ENCODE measurements at regions not wholly inside any gene's neighbourhood (a gene's known extent, or its start where the extent isn't known, plus 50 kb on each side); places are given as distances from the start of the nearest gene placed in this dataset.

DNA sequence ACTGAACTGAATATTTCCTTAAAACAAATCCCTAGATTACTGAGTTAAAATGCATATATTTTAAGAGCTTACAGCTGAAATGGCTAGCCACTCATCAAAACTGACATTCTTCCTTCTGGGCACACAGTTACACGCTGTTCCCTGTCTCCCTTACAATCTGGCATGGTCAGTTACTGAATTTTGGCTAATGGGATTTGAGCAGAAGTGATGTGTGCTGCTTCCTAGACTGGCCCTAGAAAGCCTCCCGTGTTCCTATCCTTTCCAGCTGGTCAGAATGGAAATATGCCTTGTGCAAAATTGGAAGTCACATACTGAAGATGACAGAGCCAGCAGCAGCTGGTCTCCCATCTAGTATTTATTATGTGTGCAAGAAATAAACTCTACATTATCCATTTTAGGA lies 128.7 kb upstream of the NAMPT start:
- no peak for DNase-seq (ENCODE audit: extremely low read depth, low read depth)

GRCh38 chr7:106405697-106406141 lies 120.9 kb upstream of the NAMPT start:
- DNase-seq (ENCODE audit: extremely low read depth, low read depth) = no peak
- TF ChIP-seq CTCF (IDR thresholded peaks at IDR 0.05; ENCODE audit: low read depth, low read length) = no peak

More for the DNA sequence above, 128.7 kb upstream of the NAMPT start:
- no peak for TF ChIP-seq CTCF (IDR thresholded peaks at IDR 0.05; ENCODE audit: low read depth, low read length)

DNA sequence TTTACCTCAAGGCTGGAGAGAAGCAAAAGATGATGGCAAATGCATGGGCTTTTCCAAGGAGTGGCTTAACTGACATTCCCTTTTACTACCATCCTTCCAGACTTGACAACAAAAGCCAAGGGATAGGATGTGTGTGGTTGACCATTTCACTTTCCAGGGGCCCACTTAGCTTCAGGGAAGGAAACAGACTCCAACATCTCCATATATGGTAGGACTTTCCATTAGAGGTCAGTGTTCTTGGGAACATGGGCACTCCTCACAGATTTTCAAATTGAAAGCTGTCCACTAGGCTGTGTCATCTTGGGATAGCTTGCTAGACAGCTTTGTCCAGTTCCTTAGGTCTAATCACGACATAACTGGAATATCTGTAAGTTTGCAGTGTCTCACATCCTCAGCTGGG lies 118.1 kb upstream of the NAMPT start:
- TF ChIP-seq CTCF (IDR thresholded peaks at IDR 0.05; ENCODE audit: low read depth, low read length) = no peak

DNA sequence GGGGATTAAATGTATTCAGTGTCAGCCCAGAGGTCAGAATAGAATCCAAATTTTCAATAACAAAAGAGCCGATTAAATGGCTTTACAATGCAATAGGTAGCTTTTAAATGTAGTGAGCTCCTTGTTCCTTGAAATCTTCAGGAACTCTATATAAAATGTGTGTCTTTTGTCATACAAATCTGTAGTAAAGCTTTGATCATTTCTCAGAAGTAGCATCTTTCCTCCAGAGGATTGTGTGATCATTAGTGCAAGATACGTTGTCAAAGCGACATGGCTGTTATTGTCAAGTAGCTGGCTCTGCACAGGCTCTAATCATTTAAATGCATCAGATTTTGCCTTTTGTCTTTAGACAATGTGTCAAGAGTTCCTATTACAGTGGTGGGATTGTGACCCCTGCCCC lies 116.1 kb upstream of the NAMPT start:
- DNase-seq (ENCODE audit: extremely low read depth, low read depth) = no peak
- no peak for TF ChIP-seq CTCF (IDR thresholded peaks at IDR 0.05; ENCODE audit: low read depth, low read length)

More for the DNA sequence above, 118.1 kb upstream of the NAMPT start:
- no peak for DNase-seq (ENCODE audit: extremely low read depth, low read depth)

DNA sequence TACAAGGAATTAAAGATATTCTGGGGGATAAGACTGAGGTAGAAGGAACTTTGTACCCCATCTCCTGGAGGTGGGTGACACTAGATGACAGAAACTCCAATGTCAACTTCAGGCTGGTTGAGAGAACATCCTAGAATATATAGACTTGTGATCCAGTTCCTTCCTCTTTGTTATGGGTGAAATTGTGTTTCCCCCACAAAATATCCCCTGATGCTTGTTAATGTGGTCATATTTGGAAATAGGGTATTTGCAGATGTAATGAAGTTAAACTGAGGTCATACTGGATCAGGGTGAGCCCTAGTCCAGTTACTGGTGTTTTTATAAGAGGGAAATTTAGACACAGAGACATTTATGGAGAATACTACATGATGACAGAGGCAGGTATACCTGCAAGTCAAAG lies 114.0 kb upstream of the NAMPT start:
- no peak for DNase-seq (ENCODE audit: extremely low read depth, low read depth)
- TF ChIP-seq CTCF (IDR thresholded peaks at IDR 0.05; ENCODE audit: low read depth, low read length) = no peak

DNA sequence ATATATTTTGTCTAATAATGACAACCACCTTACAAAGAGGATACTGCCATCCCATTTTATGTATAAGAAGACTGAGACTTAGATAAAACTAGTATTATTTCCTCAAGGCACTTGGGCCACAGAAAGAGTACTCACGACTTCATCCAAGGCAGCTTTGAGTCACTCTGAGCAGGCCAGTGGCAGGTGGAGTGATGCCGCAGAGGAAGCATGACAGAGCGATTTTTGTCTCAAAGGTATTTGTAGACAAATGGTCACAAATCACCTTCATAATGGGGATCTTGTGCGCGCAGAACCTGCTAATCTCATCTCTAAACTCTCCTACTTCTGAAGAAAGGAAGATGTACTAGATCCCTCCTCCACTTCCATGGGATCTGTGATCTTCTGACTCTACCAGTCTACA lies 113.2 kb upstream of the NAMPT start:
- no peak for TF ChIP-seq CTCF (IDR thresholded peaks at IDR 0.05; ENCODE audit: low read depth, low read length)
- DNase-seq (ENCODE audit: extremely low read depth, low read depth) = no peak

- DNase-seq (ENCODE audit: extremely low read depth, low read depth) = no peak
- no peak for TF ChIP-seq CTCF (IDR thresholded peaks at IDR 0.05; ENCODE audit: low read depth, low read length)
These were observed 109.7 kb upstream of the NAMPT start for GRCh38 chr7:106394526-106394925.

Data from AG09319 (cell line).